DND-41 (cell line): ENCODE measurements at regions not wholly inside any gene's neighbourhood (a gene's known extent, or its start where the extent isn't known, plus 50 kb on each side); places are given as distances from the start of the nearest gene placed in this dataset.

Experiments used
- EZH2 ChIP-seq: IDR thresholded peaks from 3 replicates; pipeline ENCODE4 v1.6.1; 2012; ENCODE audit warnings: borderline replicate concordance, low read depth, mild to moderate bottlenecking, moderate library complexity, low read length, inconsistent platforms; ENCODE audit not compliant: severe bottlenecking
- TF ChIP-seq, protein P1 (sequence below): IDR thresholded peaks from 2 replicates; pipeline ENCODE4 v1.5.1; 2012; ENCODE audit warnings: borderline replicate concordance, low read length, moderate library complexity, mild to moderate bottlenecking; ENCODE audit not compliant: poor library complexity, severe bottlenecking; ENCODE audit errors: extremely low read depth

DNA sequence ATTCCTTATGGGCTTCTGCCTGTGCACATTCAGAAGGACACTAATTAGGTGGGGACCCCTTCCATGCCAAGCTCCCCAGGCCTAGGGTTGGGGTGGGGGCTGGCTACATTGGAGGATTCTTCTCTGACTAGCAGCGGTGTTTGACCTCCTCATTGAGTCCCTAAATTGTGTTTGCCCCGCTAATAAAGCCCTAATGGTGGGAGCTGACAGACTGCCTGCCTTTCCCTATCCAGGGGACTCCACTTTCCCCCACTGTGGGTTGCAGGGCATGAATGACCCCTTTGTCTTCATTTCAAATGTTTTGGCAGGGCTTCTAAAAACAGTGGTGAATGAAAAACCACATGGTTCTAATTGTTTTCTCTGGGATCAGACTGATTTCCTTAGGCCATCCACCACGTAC is 476.8 kb upstream of the CDH11 start:
- TF ChIP-seq, protein P1, sequence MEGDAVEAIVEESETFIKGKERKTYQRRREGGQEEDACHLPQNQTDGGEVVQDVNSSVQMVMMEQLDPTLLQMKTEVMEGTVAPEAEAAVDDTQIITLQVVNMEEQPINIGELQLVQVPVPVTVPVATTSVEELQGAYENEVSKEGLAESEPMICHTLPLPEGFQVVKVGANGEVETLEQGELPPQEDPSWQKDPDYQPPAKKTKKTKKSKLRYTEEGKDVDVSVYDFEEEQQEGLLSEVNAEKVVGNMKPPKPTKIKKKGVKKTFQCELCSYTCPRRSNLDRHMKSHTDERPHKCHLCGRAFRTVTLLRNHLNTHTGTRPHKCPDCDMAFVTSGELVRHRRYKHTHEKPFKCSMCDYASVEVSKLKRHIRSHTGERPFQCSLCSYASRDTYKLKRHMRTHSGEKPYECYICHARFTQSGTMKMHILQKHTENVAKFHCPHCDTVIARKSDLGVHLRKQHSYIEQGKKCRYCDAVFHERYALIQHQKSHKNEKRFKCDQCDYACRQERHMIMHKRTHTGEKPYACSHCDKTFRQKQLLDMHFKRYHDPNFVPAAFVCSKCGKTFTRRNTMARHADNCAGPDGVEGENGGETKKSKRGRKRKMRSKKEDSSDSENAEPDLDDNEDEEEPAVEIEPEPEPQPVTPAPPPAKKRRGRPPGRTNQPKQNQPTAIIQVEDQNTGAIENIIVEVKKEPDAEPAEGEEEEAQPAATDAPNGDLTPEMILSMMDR = no peak
- TF ChIP-seq EZH2 = no peak
